ENCODE measurements at regions not wholly inside any gene's neighbourhood (a gene's known extent, or its start where the extent isn't known, plus 50 kb on each side); places are given as distances from the start of the nearest gene placed in this dataset.
A peak's percentile ranks its signal among the peaks of the same experiment; 100 is the strongest.

DNA sequence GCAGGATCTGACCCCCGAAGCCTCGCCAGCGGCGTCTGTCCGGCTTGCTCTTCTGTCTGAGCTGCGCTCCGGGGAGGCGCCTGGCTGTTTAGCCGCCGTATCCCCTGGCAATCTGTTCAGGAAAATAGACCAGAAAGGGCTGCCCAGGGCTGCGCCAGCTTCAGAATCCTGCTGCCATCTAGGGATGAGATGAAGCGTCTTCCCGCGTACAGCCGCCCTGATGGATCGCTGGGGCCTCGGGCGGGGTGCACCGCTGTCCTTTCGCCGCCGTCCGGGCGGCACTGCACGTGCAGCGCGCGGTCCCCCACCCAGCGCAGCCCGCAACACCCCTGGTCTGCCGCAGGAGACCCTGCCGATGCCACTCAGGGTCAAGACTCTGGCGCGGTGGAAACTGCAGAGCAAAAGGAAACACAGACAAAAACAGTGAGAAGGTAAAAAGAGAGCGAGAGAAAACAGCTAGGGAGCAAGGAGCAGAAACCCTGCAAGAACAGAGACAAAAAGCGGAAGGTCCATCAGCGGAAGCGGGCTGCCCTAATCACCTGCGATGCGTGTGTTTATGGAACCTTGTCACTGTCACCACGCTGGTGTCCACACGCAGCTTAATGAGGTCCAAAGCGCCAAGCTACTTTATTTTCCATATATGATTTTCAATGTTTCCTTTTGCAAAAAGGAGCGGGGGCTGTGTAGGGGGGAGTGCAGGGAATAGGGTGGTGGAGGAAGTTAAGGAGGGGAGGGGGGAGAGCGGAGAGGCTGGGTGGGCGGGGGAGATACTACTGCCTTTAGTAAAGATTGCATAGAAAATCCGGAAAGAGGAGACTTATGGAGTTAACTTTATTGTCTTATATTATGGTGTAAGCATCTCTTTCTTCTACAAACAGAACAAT, 2113.3 kb upstream of the PIK3C3 start:
- TF ChIP-seq SP1 (IDR thresholded peaks at IDR 0.05) (no peak), RAD21 (IDR thresholded peaks at IDR 0.05) (peak in 1 of 2 donors; percentile 39)
- Histone ChIP-seq H3K9ac (ENCODE audit: low read depth in 1 of 2, low read length in 2 of 2) (no peak overlapping the region), H3K36me3 (ENCODE audit: control insufficient read depth in 4 of 4, insufficient read depth in 3 of 4, low read depth in 1 of 4, low read length in 3 of 4) (no peaks in the 10 kb centered on the region), H3K27me3 (ENCODE audit: control insufficient read depth in 4 of 4, insufficient read depth in 4 of 4, low read length in 3 of 4) (no peaks in the 10 kb centered on the region), H3K4me3 (ENCODE audit: low read depth in 1 of 3, low read length in 3 of 3) (peak overlapping the region in 1 of 3 donors; percentile 2), H3K27ac (ENCODE audit: low read depth in 1 of 2, low read length in 2 of 2) (no peak overlapping the region), H3K4me1 (ENCODE audit: control insufficient read depth in 4 of 4, insufficient read depth in 4 of 4, low read length in 3 of 4) (peaks cover 0 to 6% (median 0%) of the 10 kb centered on the region in 4 donors), H3K9me3 (ENCODE audit: control insufficient read depth in 4 of 4, low read length in 3 of 4) (no peaks in the 10 kb centered on the region)
- DNase-seq (ENCODE audit: low spot score): peak; percentile 33
- 4% methylated on average over 47 of the region's 47 CpGs for WGBS

DNA sequence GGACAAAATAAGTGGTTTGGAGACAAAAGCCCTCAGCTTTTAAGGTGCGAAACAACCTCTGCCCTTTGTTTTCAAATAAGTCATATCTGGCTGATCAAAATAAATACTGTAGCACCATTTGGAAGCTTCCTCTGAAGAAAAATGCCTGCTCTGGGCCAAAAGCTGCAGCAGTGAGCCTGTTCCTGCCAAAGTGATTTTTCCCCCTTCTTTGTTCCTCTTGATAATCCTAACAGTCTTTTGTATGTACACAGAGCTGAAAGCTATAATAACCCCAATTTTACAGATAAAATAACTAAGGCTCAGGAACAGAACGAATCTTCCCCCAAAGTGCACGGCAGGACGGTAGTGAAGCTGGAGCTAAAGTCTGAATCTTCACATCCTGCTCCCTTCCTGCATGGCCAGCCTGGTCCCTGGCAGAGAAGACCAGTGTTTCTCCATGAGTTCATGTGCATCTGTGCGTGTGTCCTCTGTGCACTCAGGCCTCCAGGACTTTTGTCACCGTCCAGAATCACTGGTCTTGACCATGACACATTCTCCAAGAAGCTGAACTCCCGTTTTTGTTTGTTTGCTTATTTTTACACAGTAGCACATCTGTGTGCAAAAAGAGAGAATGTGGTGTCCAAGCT, 2114.1 kb upstream of the PIK3C3 start:
- Histone ChIP-seq H3K9ac (ENCODE audit: low read depth in 1 of 2, low read length in 2 of 2) (no peak overlapping the region), H3K4me1 (ENCODE audit: control insufficient read depth in 4 of 4, insufficient read depth in 4 of 4, low read length in 3 of 4) (peaks cover 0 to 6% (median 0%) of the 10 kb centered on the region in 4 donors), H3K9me3 (ENCODE audit: control insufficient read depth in 4 of 4, low read length in 3 of 4) (no peaks in the 10 kb centered on the region), H3K27me3 (ENCODE audit: control insufficient read depth in 4 of 4, insufficient read depth in 4 of 4, low read length in 3 of 4) (no peaks in the 10 kb centered on the region), H3K27ac (ENCODE audit: low read depth in 1 of 2, low read length in 2 of 2) (no peak overlapping the region), H3K36me3 (ENCODE audit: control insufficient read depth in 4 of 4, insufficient read depth in 3 of 4, low read depth in 1 of 4, low read length in 3 of 4) (no peaks in the 10 kb centered on the region), H3K4me3 (ENCODE audit: low read depth in 1 of 3, low read length in 3 of 3) (no peak overlapping the region)
- whole genome bisulfite sequencing: 29% methylated on average over 7 of the region's 7 CpGs
- no peak for TF ChIP-seq JUND (IDR thresholded peaks at IDR 0.05)
- no peak for TF ChIP-seq SP1 (IDR thresholded peaks at IDR 0.05)
- TF ChIP-seq FOXA2 (IDR thresholded peaks at IDR 0.05): no peak
- no peak for TF ChIP-seq HNF4G (IDR thresholded peaks at IDR 0.05)
- DNase-seq (ENCODE audit: low spot score): no peak

DNA sequence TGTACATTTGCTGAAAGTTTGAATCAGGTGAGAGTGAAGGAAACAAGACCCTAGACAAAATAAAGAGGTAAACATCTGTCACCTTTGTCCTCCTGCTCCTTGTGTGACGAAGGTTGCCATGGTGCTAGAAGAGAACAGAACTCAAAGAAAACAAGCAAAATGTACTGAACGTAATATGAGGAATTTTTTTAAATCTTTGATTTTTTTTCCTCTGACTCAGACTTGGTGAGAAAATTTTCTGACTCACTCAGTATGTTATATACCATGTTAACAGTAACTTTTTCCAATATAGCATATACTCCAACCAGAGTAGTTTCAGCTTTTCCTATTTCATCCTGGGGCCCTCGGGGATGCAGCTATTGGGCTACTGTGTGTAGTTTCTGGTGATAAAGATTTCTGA, 2114.6 kb upstream of the PIK3C3 start:
- peaks cover 0 to 6% (median 0%) of the 10 kb centered on the region in 4 donors for H3K4me1 ChIP-seq (ENCODE audit: control insufficient read depth in 4 of 4, insufficient read depth in 4 of 4, low read length in 3 of 4)
- no peak for TF ChIP-seq HNF4G (IDR thresholded peaks at IDR 0.05)
- no peak for TF ChIP-seq FOXA1 (IDR thresholded peaks at IDR 0.05)
- TF ChIP-seq RAD21 (IDR thresholded peaks at IDR 0.05): no peak
- TF ChIP-seq YY1 (IDR thresholded peaks at IDR 0.05): no peak
- TF ChIP-seq, protein P1, sequence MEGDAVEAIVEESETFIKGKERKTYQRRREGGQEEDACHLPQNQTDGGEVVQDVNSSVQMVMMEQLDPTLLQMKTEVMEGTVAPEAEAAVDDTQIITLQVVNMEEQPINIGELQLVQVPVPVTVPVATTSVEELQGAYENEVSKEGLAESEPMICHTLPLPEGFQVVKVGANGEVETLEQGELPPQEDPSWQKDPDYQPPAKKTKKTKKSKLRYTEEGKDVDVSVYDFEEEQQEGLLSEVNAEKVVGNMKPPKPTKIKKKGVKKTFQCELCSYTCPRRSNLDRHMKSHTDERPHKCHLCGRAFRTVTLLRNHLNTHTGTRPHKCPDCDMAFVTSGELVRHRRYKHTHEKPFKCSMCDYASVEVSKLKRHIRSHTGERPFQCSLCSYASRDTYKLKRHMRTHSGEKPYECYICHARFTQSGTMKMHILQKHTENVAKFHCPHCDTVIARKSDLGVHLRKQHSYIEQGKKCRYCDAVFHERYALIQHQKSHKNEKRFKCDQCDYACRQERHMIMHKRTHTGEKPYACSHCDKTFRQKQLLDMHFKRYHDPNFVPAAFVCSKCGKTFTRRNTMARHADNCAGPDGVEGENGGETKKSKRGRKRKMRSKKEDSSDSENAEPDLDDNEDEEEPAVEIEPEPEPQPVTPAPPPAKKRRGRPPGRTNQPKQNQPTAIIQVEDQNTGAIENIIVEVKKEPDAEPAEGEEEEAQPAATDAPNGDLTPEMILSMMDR (IDR thresholded peaks at IDR 0.05; ENCODE audit: low read depth, low read length, missing input control): no peak
- TF ChIP-seq EGR1 (IDR thresholded peaks at IDR 0.05; ENCODE audit: low read depth in 2 of 2): no peak
- TF ChIP-seq, protein P2, sequence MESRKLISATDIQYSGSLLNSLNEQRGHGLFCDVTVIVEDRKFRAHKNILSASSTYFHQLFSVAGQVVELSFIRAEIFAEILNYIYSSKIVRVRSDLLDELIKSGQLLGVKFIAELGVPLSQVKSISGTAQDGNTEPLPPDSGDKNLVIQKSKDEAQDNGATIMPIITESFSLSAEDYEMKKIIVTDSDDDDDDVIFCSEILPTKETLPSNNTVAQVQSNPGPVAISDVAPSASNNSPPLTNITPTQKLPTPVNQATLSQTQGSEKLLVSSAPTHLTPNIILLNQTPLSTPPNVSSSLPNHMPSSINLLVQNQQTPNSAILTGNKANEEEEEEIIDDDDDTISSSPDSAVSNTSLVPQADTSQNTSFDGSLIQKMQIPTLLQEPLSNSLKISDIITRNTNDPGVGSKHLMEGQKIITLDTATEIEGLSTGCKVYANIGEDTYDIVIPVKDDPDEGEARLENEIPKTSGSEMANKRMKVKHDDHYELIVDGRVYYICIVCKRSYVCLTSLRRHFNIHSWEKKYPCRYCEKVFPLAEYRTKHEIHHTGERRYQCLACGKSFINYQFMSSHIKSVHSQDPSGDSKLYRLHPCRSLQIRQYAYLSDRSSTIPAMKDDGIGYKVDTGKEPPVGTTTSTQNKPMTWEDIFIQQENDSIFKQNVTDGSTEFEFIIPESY (IDR thresholded peaks at IDR 0.05): no peak
- no peak for TF ChIP-seq JUND (IDR thresholded peaks at IDR 0.05)
- TF ChIP-seq FOXA2 (IDR thresholded peaks at IDR 0.05): no peak
- no peak for TF ChIP-seq NR2F2 (IDR thresholded peaks at IDR 0.05)
- TF ChIP-seq SP1 (IDR thresholded peaks at IDR 0.05): no peak
- TF ChIP-seq, protein P3, sequence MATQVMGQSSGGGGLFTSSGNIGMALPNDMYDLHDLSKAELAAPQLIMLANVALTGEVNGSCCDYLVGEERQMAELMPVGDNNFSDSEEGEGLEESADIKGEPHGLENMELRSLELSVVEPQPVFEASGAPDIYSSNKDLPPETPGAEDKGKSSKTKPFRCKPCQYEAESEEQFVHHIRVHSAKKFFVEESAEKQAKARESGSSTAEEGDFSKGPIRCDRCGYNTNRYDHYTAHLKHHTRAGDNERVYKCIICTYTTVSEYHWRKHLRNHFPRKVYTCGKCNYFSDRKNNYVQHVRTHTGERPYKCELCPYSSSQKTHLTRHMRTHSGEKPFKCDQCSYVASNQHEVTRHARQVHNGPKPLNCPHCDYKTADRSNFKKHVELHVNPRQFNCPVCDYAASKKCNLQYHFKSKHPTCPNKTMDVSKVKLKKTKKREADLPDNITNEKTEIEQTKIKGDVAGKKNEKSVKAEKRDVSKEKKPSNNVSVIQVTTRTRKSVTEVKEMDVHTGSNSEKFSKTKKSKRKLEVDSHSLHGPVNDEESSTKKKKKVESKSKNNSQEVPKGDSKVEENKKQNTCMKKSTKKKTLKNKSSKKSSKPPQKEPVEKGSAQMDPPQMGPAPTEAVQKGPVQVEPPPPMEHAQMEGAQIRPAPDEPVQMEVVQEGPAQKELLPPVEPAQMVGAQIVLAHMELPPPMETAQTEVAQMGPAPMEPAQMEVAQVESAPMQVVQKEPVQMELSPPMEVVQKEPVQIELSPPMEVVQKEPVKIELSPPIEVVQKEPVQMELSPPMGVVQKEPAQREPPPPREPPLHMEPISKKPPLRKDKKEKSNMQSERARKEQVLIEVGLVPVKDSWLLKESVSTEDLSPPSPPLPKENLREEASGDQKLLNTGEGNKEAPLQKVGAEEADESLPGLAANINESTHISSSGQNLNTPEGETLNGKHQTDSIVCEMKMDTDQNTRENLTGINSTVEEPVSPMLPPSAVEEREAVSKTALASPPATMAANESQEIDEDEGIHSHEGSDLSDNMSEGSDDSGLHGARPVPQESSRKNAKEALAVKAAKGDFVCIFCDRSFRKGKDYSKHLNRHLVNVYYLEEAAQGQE (IDR thresholded peaks at IDR 0.05): no peak
- TF ChIP-seq, protein P4, sequence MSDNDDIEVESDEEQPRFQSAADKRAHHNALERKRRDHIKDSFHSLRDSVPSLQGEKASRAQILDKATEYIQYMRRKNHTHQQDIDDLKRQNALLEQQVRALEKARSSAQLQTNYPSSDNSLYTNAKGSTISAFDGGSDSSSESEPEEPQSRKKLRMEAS (IDR thresholded peaks at IDR 0.05): no peak
- TF ChIP-seq, protein P5, sequence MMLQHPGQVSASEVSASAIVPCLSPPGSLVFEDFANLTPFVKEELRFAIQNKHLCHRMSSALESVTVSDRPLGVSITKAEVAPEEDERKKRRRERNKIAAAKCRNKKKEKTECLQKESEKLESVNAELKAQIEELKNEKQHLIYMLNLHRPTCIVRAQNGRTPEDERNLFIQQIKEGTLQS (IDR thresholded peaks at IDR 0.05): no peak
- TF ChIP-seq RXRA (IDR thresholded peaks at IDR 0.05): no peak
- TF ChIP-seq GABPA (IDR thresholded peaks at IDR 0.05 in 1 of 2, conservative IDR thresholded peaks at IDR 0.05 in 1 of 2): no peak
- no peak for TF ChIP-seq HNF4A (conservative IDR thresholded peaks at IDR 0.05)
- TF ChIP-seq TAF1 (conservative IDR thresholded peaks at IDR 0.05): no peak
- H3K9ac ChIP-seq (ENCODE audit: low read depth in 1 of 2, low read length in 2 of 2): no peak overlapping the region
- H3K9me3 ChIP-seq (ENCODE audit: control insufficient read depth in 4 of 4, low read length in 3 of 4): no peaks in the 10 kb centered on the region
- no peak overlapping the region for H3K27ac ChIP-seq (ENCODE audit: low read depth in 1 of 2, low read length in 2 of 2)
- H3K36me3 ChIP-seq (ENCODE audit: control insufficient read depth in 4 of 4, insufficient read depth in 3 of 4, low read depth in 1 of 4, low read length in 3 of 4): no peaks in the 10 kb centered on the region
- 50% methylated on average over 3 of the region's 3 CpGs for WGBS
- DNase-seq (ENCODE audit: low spot score): no peak
- no peaks in the 10 kb centered on the region for H3K27me3 ChIP-seq (ENCODE audit: control insufficient read depth in 4 of 4, insufficient read depth in 4 of 4, low read length in 3 of 4)
- H3K4me3 ChIP-seq (ENCODE audit: low read depth in 1 of 3, low read length in 3 of 3): no peak overlapping the region

All from liver (tissue), 8 donors.